8988T (cell line): ENCODE measurements at regions not wholly inside any gene's neighbourhood (a gene's known extent, or its start where the extent isn't known, plus 50 kb on each side); places are given as distances from the start of the nearest gene placed in this dataset.
"Not testable (repeated sequence)": the region's sequence is repeated elsewhere in the genome, so short reads cannot be mapped to it uniquely, and the experiment has no call there.

ENCODE experiments used
- DNase-seq: peaks from one replicate; pipeline ENCODE4 v3.0.0; 2011

GRCh38 chr4:57993944-57994343 is 883.8 kb upstream of the IGFBP7 start:
- no peak for DNase-seq

DNA sequence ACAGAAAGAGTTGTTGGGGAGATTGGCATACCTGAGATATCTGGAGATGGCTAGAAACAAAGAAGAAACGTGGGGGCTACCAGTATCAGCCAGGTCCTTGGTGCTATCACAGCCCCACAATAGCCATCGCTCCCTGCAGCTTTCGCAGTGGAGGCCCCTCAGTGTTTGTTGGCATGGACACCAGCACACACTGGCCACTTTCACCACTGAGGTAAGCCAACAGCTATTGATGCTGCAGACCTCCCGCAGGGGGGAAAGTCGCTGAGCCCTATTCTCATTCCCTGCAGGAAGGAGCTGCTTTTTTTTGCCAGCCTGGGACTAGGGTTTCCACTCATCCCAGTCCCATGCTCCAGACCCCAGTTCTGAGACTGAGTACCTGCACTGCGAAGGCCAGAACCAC is 879.2 kb upstream of the IGFBP7 start:
- DNase-seq: no peak

- DNase-seq: no peak
Observed at GRCh38 chr4:57985161-57985560, 875.0 kb upstream of the IGFBP7 start.

DNA sequence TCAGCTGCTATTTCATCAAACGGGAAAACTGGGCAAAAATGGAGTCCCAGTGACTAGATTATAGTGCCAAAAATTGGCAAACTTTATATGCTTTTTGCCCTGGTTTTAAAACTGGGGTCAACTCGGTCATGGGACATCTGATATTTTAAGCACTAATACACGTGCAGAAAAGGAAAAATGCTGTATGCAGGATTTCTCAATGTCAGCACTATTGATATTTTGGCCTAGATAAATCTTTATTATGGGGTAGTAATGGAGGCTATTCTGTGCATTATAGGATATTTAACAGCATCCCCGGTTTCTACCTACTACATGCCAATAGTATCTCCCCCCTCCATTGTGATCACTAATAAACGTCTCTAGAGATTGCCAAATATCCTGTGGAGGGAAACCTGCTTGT is 870.9 kb upstream of the IGFBP7 start:
- DNase-seq: no peak

- DNase-seq: no peak
Observed at GRCh38 chr4:57974821-57975220, 864.6 kb upstream of the IGFBP7 start.

- no peak for DNase-seq
Observed at GRCh38 chr4:57973819-57974218, 863.6 kb upstream of the IGFBP7 start.

GRCh38 chr4:57971261-57971660 is 861.1 kb upstream of the IGFBP7 start:
- no peak for DNase-seq

GRCh38 chr4:57966987-57967760 is 857.0 kb upstream of the IGFBP7 start:
- DNase-seq: no peak

GRCh38 chr4:57965431-57965830 is 855.2 kb upstream of the IGFBP7 start:
- DNase-seq: not testable (repeated sequence)

GRCh38 chr4:57945298-57945697 is 835.1 kb upstream of the IGFBP7 start:
- DNase-seq: no peak

DNA sequence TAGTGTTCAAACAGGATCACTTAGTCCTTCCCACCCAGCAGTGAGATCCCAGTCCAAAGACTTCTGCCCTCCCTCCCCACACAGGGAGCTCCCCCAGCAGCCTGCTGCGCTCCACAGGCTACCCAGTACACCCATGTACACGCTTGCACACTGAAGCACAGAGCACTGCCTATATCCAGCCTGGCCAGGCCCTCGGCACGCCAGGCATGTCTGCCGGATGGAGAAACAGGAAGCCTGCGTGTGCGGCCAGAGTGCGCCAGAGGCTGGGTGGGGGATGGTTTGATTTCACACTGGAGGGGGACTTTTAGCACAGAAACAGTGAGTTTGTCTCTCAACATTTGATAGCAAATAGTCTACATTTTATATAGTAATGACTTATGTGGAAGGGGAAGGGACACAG is 833.5 kb upstream of the IGFBP7 start:
- no peak for DNase-seq

DNA sequence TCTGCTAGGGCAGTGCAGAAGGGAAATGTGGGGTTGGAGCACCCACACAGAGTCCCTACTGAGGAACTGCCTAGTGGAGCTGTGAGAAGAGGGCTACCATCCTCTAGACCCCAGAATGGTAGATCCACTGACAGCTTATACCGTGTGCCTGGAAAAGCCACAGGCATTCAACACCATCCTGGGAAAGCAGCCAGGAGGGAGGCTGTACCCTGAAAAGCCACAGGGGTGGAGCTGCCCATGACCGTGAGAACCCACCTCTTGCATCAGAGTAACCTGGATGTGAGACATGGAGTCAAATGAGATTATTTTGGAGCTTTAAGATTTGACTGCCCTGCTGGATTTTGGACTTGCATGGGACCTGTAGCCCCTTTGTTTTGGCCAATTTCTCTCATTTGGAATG is 827.1 kb upstream of the IGFBP7 start:
- not testable (repeated sequence) for DNase-seq

GRCh38 chr4:57926311-57926710 is 816.1 kb upstream of the IGFBP7 start:
- no peak for DNase-seq

- DNase-seq: no peak
Observed at GRCh38 chr4:57924951-57925350, 814.8 kb upstream of the IGFBP7 start.

DNA sequence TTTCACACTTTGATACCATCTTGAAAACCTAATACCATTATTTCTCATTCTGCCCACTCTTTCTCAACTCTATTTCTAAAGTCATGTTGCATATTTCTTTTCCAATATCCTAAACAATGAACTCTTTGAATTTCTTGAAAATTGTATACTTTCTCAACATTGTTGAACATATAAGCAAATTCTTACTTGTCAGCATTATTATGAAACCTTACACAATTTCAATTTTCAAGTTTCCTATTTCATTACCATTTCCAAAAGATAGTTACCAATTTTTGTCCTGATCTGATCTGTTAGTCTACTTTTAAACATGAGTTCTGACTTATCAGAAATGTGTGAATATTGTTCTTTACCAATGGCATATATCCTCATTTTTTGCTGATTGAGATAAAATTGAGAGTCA is 806.3 kb upstream of the IGFBP7 start:
- no peak for DNase-seq

DNA sequence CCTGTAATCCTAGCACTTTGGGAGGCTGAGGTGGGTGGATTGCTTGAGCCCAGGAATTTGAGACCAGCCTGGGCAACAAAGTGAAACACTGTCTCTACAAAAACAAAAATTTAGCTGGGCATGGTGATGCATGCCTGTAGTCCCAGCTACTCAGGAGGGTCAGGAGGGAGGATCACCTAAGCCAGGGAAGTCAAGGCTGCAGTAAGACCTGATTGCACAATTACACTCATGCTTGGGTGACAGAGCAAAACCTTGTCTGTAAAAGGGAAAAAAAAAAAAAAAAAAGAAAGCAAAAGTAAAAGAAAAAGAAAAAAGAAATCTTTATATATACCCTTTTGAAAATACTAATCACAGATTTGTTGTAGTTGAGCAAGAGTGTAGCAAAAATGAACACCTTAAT is 801.0 kb upstream of the IGFBP7 start:
- no peak for DNase-seq

GRCh38 chr4:57910151-57910550 is 800.0 kb upstream of the IGFBP7 start:
- DNase-seq: no peak

DNA sequence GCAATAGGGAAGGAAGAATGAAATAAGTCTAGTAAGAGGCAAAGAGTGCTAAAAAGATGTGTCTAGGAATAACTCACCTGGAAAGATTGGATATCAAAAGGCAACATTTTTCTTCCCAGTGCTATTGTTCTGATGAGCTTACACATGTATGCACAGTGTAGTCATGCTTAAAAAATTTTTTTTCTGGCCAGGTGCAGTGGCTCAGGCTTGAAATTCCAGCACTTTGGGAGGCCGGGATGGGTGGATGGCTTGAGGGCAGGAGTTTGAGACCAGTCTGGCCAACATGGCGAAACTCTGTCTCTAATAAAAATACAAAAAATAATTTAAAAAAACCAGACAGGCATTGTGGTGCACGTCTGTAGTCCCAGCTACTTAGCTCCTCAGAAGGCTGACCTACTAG is 795.8 kb upstream of the IGFBP7 start:
- DNase-seq: no peak

- no peak for DNase-seq
Observed at GRCh38 chr4:57877047-57877458, 766.9 kb upstream of the IGFBP7 start.

DNA sequence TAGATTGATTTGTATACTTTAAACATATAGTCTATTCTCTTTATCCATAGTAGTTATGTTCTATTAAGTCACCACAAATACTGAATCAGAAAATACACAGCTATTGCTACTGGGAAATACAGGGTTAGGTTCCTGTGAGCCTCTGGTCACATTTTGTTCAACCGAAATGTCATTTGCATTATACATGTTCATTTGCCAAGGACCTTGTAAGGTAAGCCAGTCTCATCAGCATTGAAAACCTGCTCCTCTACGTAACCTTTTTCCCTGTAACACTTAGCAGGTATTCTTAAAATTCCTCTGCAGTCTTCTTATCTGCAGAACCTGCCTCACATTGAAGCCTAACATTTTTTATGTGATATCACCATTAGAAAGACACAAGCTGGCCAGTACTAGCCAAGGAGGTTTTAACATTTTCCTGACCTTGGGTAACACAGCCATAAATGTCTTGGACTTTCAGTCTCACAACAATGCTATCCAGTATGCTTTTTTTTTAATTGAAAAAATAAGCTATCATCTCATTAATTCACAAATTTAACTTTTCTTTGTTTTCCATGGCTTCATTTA is 765.7 kb upstream of the IGFBP7 start:
- no peak for DNase-seq

- DNase-seq: no peak
Observed at GRCh38 chr4:57866468-57867171, 756.4 kb upstream of the IGFBP7 start.

GRCh38 chr4:57865264-57865663 is 755.1 kb upstream of the IGFBP7 start:
- DNase-seq: no peak

- no peak for DNase-seq
Observed at GRCh38 chr4:57854748-57855147, 744.6 kb upstream of the IGFBP7 start.

DNA sequence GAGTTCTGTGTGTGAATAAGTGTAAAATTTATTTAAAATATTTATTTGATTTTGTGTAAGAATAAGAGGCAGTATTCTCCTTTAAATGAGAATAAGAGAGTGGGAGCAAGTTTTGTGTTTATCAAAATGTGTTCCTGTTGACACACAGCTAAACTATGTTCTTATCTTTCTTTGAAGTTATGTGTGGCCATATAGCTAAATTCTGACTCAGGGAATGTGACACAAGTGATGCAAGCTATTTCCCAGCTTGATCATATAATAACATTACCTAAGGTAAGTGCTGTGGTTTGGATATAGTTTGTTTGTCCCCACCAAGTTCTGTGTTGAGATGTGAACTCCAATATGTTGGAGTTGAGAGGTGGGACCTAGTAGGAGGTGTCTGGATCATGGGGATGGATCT is 740.0 kb upstream of the IGFBP7 start:
- DNase-seq: no peak
